Activated naive CD4-positive, alpha-beta T cell treated with anti-CD3 and anti-CD28 coated beads, Interleukin-2, amount 10 ng/mL, durations not matched to agents 7 days and 5 days (primary cell): ENCODE measurements at regions not wholly inside any gene's neighbourhood (a gene's known extent, or its start where the extent isn't known, plus 50 kb on each side); places are given as distances from the start of the nearest gene placed in this dataset.
"Not testable (repeated sequence)": the region's sequence is repeated elsewhere in the genome, so short reads cannot be mapped to it uniquely, and the experiment has no call there.

Source experiments
- CTCF ChIA-PET: fragments of 350-600 bp; sonication (Branson Sonifier 250); formaldehyde crosslinking; loops from one replicate; lab custom pipeline; 2021; ENCODE audit warnings: antibody characterized with exemption; lab: Charles Lee
- DNase-seq: peaks from one replicate; pipeline ENCODE4 v3.0.0-alpha.2; 2020
- H3K27ac Mint-ChIP-seq: one replicate; pipeline ENCODE4 v1.8.0; 2021; ENCODE audit warnings: mild to moderate bottlenecking, moderate library complexity, mixed read lengths
- H3K27me3 Mint-ChIP-seq: one replicate; pipeline ENCODE4 v1.8.0; 2021; ENCODE audit warnings: mild to moderate bottlenecking, mixed read lengths
- H3K36me3 Mint-ChIP-seq: one replicate; pipeline ENCODE4 v1.8.0; 2021; ENCODE audit warnings: mixed read lengths
- H3K4me1 Mint-ChIP-seq: one replicate; pipeline ENCODE4 v1.8.0; 2021; ENCODE audit warnings: mixed read lengths
- H3K4me3 Mint-ChIP-seq: one replicate; pipeline ENCODE4 v1.8.0; 2021; ENCODE audit warnings: mild to moderate bottlenecking, moderate library complexity, mixed read lengths
- H3K9me3 Mint-ChIP-seq: one replicate; pipeline ENCODE4 v1.8.0; 2021; ENCODE audit warnings: mixed read lengths

GRCh38 chr20:59110607-59111006 lies 53.0 kb upstream of the ZNF831 start:
- H3K27me3 Mint-ChIP-seq: peaks cover 28% of the 10 kb centered on the region
- DNase-seq: no peak
- no peak overlapping the region for H3K4me3 Mint-ChIP-seq
- H3K9me3 Mint-ChIP-seq: no peaks in the 10 kb centered on the region
- CTCF ChIA-PET: interaction anchor here (0.6 to 1.2 kb wide), 3 partner anchors 11 to 97 kb away, joined by 3 to 7 read pairs (median 3); no protein-coding TSS in a partner anchor
- no peak overlapping the region for H3K27ac Mint-ChIP-seq
- H3K4me1 Mint-ChIP-seq: no peaks in the 10 kb centered on the region
- no peaks in the 10 kb centered on the region for H3K36me3 Mint-ChIP-seq

GRCh38 chr20:59105581-59105980 lies 58.0 kb upstream of the ZNF831 start:
- H3K27me3 Mint-ChIP-seq: peaks cover 22% of the 10 kb centered on the region
- H3K27ac Mint-ChIP-seq: no peak overlapping the region
- no peaks in the 10 kb centered on the region for H3K9me3 Mint-ChIP-seq
- H3K36me3 Mint-ChIP-seq: no peaks in the 10 kb centered on the region
- H3K4me3 Mint-ChIP-seq: no peak overlapping the region
- CTCF ChIA-PET: no interaction called here
- DNase-seq: no peak
- peaks cover 9% of the 10 kb centered on the region for H3K4me1 Mint-ChIP-seq

- Mint-ChIP-seq H3K4me1 (peaks cover 9% of the 10 kb centered on the region), H3K4me3 (no peak overlapping the region), H3K27me3 (peaks cover 22% of the 10 kb centered on the region), H3K36me3 (no peaks in the 10 kb centered on the region), H3K9me3 (no peaks in the 10 kb centered on the region), H3K27ac (no peak overlapping the region)
- DNase-seq: no peak
- CTCF ChIA-PET: interaction anchor here (1.5 kb wide), 1 partner anchor 17 kb away, joined by 4 read pairs; no protein-coding TSS in a partner anchor
Observed at GRCh38 chr20:59104831-59105230, 58.8 kb upstream of the ZNF831 start.

DNA sequence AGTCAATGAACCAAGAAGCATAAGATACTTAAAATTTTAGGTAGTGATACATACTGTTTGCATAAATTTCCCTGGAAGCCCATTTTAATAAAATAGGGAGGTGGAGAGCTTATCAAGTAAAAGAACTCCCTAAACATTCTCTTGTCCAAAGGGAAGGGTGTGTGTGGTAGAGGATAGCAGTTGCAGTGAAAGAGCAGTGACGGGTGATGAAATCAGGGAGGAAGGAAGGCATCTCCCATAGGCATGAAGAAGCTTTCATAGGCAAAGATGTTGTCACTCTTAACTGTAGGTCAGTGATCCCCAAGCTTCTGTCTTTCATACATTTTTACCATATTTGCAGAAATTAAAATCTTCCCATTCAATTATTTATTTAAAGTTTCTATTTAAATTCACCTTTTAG lies 60.0 kb upstream of the ZNF831 start:
- no peak for DNase-seq
- no peaks in the 10 kb centered on the region for H3K9me3 Mint-ChIP-seq
- H3K4me3 Mint-ChIP-seq: no peak overlapping the region
- peaks cover 22% of the 10 kb centered on the region for H3K27me3 Mint-ChIP-seq
- no peak overlapping the region for H3K27ac Mint-ChIP-seq
- peaks cover 9% of the 10 kb centered on the region for H3K4me1 Mint-ChIP-seq
- no peaks in the 10 kb centered on the region for H3K36me3 Mint-ChIP-seq
- CTCF ChIA-PET: interaction anchor here (1.3 to 1.5 kb wide), 2 partner anchors 16 to 102 kb away, joined by 4 read pairs; no protein-coding TSS in a partner anchor

DNA sequence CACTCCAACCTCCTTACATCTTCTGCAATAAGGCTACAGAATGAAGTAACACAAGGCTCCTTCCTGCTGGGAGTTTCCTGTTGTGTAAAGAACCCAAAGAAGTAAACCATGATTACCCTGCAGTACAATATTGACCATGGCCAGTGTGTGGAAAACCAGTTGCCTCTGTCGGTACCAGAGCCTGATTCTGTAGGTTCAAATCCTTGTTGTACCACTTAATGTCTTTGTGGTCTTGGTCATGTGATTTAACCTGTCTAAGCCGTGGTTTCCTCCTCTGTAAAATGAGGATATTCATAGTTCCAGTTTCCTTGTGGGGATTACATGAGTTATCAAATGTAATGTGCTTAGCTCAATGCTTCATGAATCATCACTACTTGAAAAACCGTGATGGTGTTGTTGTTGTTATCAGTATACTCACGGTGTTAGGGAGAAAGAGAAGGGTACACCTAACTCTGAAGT lies 60.3 kb upstream of the PRELID3B start:
- DNase-seq: no peak

GRCh38 chr20:59101961-59102360 lies 59.4 kb upstream of the PRELID3B start:
- CTCF ChIA-PET: interaction anchor here (0.6 to 1.3 kb wide), 3 partner anchors 15 to 105 kb away, joined by 4 to 5 read pairs (median 5); no protein-coding TSS in a partner anchor
- Mint-ChIP-seq H3K27me3 (peaks cover 20% of the 10 kb centered on the region), H3K4me1 (peaks cover 9% of the 10 kb centered on the region), H3K9me3 (no peaks in the 10 kb centered on the region), H3K36me3 (no peaks in the 10 kb centered on the region), H3K27ac (no peak overlapping the region), H3K4me3 (no peak overlapping the region)
- DNase-seq: no peak

More for the DNA sequence above, 60.3 kb upstream of the PRELID3B start:
- Mint-ChIP-seq H3K36me3 (no peaks in the 10 kb centered on the region), H3K4me3 (no peak overlapping the region), H3K4me1 (peaks cover 9% of the 10 kb centered on the region), H3K27ac (no peak overlapping the region), H3K27me3 (peaks cover 22% of the 10 kb centered on the region), H3K9me3 (no peaks in the 10 kb centered on the region)
- CTCF ChIA-PET: interaction anchor here (0.8 to 1.3 kb wide), 2 partner anchors 13 to 103 kb away, joined by 3 to 4 read pairs; no protein-coding TSS in a partner anchor

DNA sequence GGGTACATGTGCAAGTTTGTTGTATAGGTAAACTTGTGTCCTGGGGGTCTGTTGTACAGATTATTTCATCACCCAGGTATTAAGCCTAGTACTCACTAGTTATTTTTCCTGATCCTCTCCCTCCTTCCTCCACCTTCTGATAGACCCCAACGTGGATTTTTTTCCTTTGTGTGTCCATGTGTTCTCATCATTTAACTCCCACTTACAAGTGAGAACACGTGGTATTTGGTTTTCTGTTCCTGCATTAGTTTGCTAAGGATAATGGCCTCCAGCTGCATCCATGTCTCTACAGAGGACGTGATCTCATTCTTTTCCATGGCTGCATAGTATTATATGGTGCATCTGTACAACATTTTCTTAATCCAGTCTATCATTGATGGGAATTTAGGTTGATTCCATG lies 57.3 kb upstream of the PRELID3B start:
- H3K36me3 Mint-ChIP-seq, H3K4me1 Mint-ChIP-seq, H3K4me3 Mint-ChIP-seq, H3K27me3 Mint-ChIP-seq, CTCF ChIA-PET, DNase-seq, H3K27ac Mint-ChIP-seq, H3K9me3 Mint-ChIP-seq: not testable (repeated sequence)

- Mint-ChIP-seq H3K4me3 (no peak overlapping the region), H3K27ac (no peak overlapping the region), H3K27me3 (no peaks in the 10 kb centered on the region), H3K9me3 (no peaks in the 10 kb centered on the region), H3K36me3 (no peaks in the 10 kb centered on the region), H3K4me1 (no peaks in the 10 kb centered on the region)
- no peak for DNase-seq
- CTCF ChIA-PET: interaction anchor here (0.6 to 6.5 kb wide), 4 partner anchors 112 to 174 kb away, joined by 3 to 51 read pairs (median 3); no protein-coding TSS in a partner anchor
Observed at GRCh38 chr20:59095140-59095539, 52.6 kb upstream of the PRELID3B start.

- Mint-ChIP-seq H3K36me3 (no peaks in the 10 kb centered on the region), H3K4me1 (no peaks in the 10 kb centered on the region), H3K4me3 (no peak overlapping the region), H3K9me3 (no peaks in the 10 kb centered on the region), H3K27me3 (peaks cover 3% of the 10 kb centered on the region), H3K27ac (no peak overlapping the region)
- DNase-seq: no peak
- CTCF ChIA-PET: interaction anchor here (0.6 to 6.5 kb wide), 3 partner anchors 113 to 175 kb away, joined by 3 to 51 read pairs (median 3); no protein-coding TSS in a partner anchor
Observed at GRCh38 chr20:59094576-59094975, 52.0 kb upstream of the PRELID3B start.
